Left lung (tissue), 4 donors: ENCODE measurements at regions not wholly inside any gene's neighbourhood (a gene's known extent, or its start where the extent isn't known, plus 50 kb on each side); places are given as distances from the start of the nearest gene placed in this dataset.

Experiments used
- ATAC-seq: fragments of 200-7000 bp; cut with Tn5 transposase; one replicate; pipeline ENCODE4 v1.9.1; 2020; ENCODE audit warnings: moderate library complexity
- DNase-seq, 4 donors: peaks; one replicate each; pipeline ENCODE4 v3.0.0-alpha.2; 2013 to 2020
- H3K27ac ChIP-seq, 2 donors: fragments of 200-600 bp; sonication (generic) in 1 of 2; one replicate each; pipeline versions ENCODE4 v1.5.0 to v1.8.0; 2020 to 2021
- H3K27me3 ChIP-seq, 2 donors: fragments of 200-600 bp; sonication (generic) in 1 of 2; one replicate each; pipeline versions ENCODE4 v1.5.0 to v1.8.0; 2020 to 2021
- H3K36me3 ChIP-seq, 2 donors: fragments of 200-600 bp; sonication (generic) in 1 of 2; one replicate each; pipeline versions ENCODE4 v1.5.0 to v1.8.0; 2020 to 2021
- H3K4me1 ChIP-seq, 2 donors: fragments of 200-600 bp; one replicate each; pipeline ENCODE4 v1.8.0; 2021
- H3K4me3 ChIP-seq, 2 donors: fragments of 200-600 bp; sonication (generic) in 1 of 2; one replicate each; pipeline versions ENCODE4 v1.5.0 to v1.8.0; 2020 to 2021; ENCODE audit warnings: mild to moderate bottlenecking in 1 of 2
- H3K9me3 ChIP-seq, 2 donors: fragments of 200-600 bp; sonication (generic) in 1 of 2; one replicate each; pipeline versions ENCODE4 v1.5.0 to v1.8.0; 2020 to 2021
- CTCF ChIP-seq, 2 donors: fragments of 200-600 bp; sonication (generic) in 1 of 2; IDR thresholded peaks; one replicate each; pipeline versions ENCODE4 v1.5.0 to v1.8.0; 2021; ENCODE audit warnings: antibody characterized with exemption in 2 of 2
- intact Hi-C, 2 donors: fragments of 100-400 bp; cut with DNase I; formaldehyde crosslinking; loops; one replicate each; pipeline versions ENCODE4 v1.11.2 to v1.14.2; 2022
- donor health status: DM: no; HTN: yes; CAD: no.
- donor health status: DM: no; HTN: no; CAD: no.

DNA sequence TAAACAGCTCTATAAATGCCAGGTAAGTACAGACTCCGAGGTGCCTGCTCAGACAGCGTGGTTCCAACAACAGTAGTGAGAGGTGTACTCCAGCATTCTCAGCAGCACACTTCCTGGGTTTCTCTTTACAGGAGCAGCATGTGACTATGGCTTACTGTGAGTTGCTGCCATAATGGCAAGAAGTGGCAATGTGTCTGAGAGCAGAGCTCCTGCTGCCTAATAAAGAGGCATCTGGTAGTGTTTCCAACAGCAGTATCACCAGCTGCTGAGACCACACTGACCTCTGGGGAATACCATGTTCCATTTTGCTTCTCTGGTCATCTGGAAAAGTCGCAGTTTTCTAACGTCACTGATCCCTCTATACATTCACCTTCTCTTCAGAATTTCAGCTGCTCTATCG lies 398.2 kb downstream of the SLCO4C1 start:
- ATAC-seq = no peak
- H3K36me3 ChIP-seq = no peaks in the 10 kb centered on the region
- no peak overlapping the region for H3K4me3 ChIP-seq
- TF ChIP-seq CTCF (IDR thresholded peaks at IDR 0.05) = no peak
- no peaks in the 10 kb centered on the region for H3K4me1 ChIP-seq
- no peaks in the 10 kb centered on the region for H3K9me3 ChIP-seq
- no peaks in the 10 kb centered on the region for H3K27me3 ChIP-seq
- H3K27ac ChIP-seq = no peak overlapping the region
- DNase-seq = no peak
- intact Hi-C loops = no loop called here

DNA sequence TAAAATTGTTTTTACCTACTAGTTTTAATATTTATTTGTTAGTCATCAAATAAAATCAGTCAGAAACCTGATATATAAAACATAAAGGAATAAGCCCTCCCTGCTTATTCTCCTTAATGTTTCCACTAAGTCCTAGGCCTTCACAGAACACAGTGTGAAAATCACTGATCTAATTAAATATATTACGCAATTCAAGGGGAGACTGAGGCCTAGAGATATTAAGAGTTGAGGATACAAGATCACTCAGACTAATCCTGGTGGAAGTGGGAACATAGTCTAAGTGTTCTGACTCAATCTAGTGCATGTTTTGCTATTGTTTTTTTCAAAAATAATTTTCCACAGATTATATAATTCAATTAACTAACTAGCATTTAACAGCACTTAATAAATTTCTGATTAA lies 401.1 kb downstream of the SLCO4C1 start:
- Histone ChIP-seq H3K4me3 (no peak overlapping the region), H3K9me3 (no peaks in the 10 kb centered on the region), H3K27me3 (no peaks in the 10 kb centered on the region), H3K36me3 (no peaks in the 10 kb centered on the region), H3K27ac (no peak overlapping the region), H3K4me1 (no peaks in the 10 kb centered on the region)
- DNase-seq (no peak), ATAC-seq (no peak)
- no peak for TF ChIP-seq CTCF (IDR thresholded peaks at IDR 0.05)
- intact Hi-C loops = no loop called here

DNA sequence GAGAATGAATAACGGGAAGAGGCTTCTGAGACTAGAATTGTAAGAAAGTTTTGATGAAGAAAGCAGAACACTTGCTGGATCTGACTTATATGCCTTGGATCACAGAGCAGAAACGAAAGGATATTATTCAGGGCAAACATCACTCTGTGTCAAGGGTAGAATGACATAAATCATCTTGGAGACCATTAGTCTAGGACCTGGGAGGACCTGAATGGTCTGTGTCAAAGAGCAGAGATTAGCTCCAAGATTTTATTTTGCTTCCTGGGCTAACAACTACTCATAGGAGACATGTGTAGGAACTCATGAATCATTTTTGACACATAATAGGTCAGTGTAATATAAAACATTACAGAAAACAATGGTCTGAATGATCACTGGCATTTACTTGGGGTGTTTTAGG lies 417.9 kb downstream of the SLCO4C1 start:
- TF ChIP-seq CTCF (IDR thresholded peaks at IDR 0.05) = no peak
- intact Hi-C loops = no loop called here
- no peaks in the 10 kb centered on the region for H3K27me3 ChIP-seq
- ATAC-seq = no peak
- no peaks in the 10 kb centered on the region for H3K9me3 ChIP-seq
- H3K4me1 ChIP-seq = no peaks in the 10 kb centered on the region
- no peak overlapping the region for H3K4me3 ChIP-seq
- H3K27ac ChIP-seq = no peak overlapping the region
- no peaks in the 10 kb centered on the region for H3K36me3 ChIP-seq
- DNase-seq = no peak

GRCh38 chr5:101877451-101877850 lies 418.6 kb downstream of the SLCO4C1 start:
- ATAC-seq = no peak
- no peaks in the 10 kb centered on the region for H3K27me3 ChIP-seq
- no peak overlapping the region for H3K27ac ChIP-seq
- intact Hi-C loops = no loop called here
- no peak for TF ChIP-seq CTCF (IDR thresholded peaks at IDR 0.05)
- H3K4me3 ChIP-seq = no peak overlapping the region
- no peaks in the 10 kb centered on the region for H3K9me3 ChIP-seq
- no peaks in the 10 kb centered on the region for H3K4me1 ChIP-seq
- no peaks in the 10 kb centered on the region for H3K36me3 ChIP-seq
- DNase-seq = no peak

DNA sequence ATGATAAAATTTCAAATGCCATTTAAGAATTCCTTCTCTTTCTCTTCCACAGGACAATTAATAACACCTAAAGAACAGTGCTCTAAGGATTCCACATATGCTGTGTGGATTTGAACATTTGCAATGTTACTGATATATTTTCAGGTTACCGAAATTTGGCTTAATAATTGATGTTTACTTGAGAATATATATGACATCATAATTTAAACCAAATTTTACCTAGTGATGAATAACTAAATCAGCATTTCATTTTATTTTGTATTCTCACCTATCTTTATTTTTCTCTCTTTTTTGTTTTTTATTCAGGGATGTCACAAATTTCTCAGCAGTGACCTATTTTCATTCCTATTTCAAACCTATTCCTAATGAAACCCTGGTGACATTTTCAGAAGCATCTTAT lies 429.6 kb downstream of the SLCO4C1 start:
- Histone ChIP-seq H3K27me3 (no peaks in the 10 kb centered on the region), H3K4me3 (no peak overlapping the region), H3K9me3 (no peaks in the 10 kb centered on the region), H3K4me1 (no peaks in the 10 kb centered on the region), H3K27ac (no peak overlapping the region), H3K36me3 (no peaks in the 10 kb centered on the region)
- ATAC-seq (no peak), DNase-seq (no peak)
- no peak for TF ChIP-seq CTCF (IDR thresholded peaks at IDR 0.05)
- intact Hi-C loops = no loop called here
